ENCODE measurements at regions not wholly inside any gene's neighbourhood (a gene's known extent, or its start where the extent isn't known, plus 50 kb on each side); places are given as distances from the start of the nearest gene placed in this dataset.

- TF ChIP-seq CTCF (IDR thresholded peaks at IDR 0.05; ENCODE audit: low read depth, low read length) (no peak), EZH2phosphoT487 (IDR thresholded peaks at IDR 0.05; ENCODE audit: low read depth) (no peak)
These were observed 787.2 kb downstream of the METTL4 start for GRCh38 chr18:1784113-1784512.

All from OCI-LY3 (cell line).